HG02943 (cell line): ENCODE measurements at regions not wholly inside any gene's neighbourhood (a gene's known extent, or its start where the extent isn't known, plus 50 kb on each side); places are given as distances from the start of the nearest gene placed in this dataset.
A peak's percentile ranks its signal among the peaks of the same experiment; 100 is the strongest.

Source experiments
- ATAC-seq: cut with Tn5 transposase; IDR thresholded peaks from one replicate; pipeline ENCODE4 v1.9.1; 2021; ENCODE audit warnings: mild to moderate bottlenecking, low read depth, moderate library complexity; ENCODE audit not compliant: unreplicated experiment

DNA sequence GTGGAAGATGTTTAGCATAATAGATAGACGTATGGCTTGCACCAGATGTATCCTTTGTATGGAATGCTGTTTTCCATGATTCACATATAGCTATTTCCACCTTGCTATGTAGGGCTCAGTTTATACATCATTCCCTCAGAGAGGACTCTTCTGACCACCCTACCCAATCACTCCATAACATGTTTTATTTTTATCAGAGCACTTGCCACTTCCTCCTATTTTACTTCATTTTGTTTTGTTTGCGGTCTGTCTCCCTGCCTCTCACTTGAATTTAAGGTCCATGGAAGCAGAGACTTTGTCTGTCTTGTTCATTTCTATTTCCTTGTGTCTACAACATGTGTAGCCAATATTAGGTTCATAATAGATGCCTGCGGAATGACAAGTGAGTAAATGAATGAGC is 266.9 kb upstream of the CITED2 start:
- no peak for ATAC-seq

GRCh38 chr6:139640921-139641320 is 266.5 kb upstream of the CITED2 start:
- no peak for ATAC-seq

DNA sequence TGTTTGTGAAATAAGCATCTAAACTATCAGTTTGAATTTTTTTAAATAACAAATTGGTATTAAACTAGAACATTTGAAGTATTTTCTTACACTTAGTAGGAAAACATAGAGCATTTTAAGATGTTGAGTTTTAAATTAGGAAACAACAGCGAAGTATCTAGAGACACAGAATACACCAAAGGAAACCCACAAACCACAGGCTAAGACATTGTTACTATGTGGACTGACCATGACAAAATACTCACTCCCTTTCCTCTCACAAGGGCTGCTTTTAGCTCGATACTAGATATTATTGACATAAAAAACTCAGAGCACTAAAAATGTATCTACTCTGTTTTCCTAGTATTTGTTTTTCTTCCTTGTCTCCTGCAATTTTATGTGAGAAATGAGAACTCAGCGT is 266.0 kb upstream of the CITED2 start:
- ATAC-seq: peak; percentile 78

DNA sequence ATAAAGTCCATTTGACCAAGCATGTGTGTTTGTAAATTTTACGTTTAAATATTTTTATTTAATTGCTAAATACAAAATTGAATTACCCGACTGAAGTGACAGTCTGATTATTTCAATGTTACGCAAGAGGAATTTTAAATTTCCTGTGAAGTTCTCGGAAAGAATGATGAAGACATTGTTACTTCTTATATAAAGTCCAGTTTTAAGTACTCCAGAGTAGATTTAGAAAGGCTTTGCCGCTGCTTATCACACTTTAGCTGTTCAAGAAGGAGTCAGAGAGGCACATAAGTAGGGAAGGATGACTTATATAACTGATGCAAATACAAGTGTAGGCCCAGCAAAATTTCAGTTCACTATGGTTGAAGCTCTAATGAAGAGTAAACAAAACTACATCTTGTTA is 265.1 kb upstream of the CITED2 start:
- ATAC-seq: no peak

DNA sequence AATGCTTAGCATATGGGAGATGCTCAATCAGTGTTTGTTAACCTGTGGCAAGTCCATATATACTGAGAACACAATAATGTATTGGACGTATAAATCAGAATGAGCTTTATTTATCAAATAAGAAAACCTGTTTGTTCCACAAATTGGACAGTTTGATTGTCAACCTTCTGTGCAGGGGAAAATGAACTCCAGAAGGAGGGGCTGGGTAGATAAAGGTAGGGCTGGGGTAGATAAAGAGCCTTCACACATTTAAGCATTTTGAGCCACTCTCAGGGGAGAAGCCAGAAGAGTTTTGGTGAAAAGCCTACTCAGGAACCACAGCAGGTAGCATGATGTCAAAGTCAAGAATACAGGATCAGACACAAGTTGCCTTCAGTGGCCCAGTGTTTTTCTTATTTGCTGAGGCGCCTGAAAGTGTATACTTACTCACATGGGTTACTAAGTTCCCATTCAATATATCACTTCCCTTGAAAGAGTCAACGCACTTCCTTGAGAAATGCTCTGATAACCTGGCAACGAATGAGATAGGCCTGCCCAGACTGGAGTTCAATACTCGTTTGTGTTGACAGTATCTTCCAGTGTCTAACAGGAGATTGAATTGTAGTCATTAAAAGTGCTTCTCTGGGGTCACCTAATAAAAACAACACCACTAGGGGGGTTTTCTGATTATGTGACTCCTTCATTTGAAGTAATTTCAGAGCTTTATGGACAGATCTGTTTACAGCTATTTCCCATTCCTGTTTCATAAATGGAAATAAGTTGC is 263.9 kb upstream of the CITED2 start:
- no peak for ATAC-seq

- no peak for ATAC-seq
These were observed 263.3 kb upstream of the CITED2 start for GRCh38 chr6:139637766-139638165.

GRCh38 chr6:139636391-139636790 is 261.9 kb upstream of the CITED2 start:
- ATAC-seq: no peak

GRCh38 chr6:139635401-139636130 is 261.1 kb upstream of the CITED2 start:
- no peak for ATAC-seq

DNA sequence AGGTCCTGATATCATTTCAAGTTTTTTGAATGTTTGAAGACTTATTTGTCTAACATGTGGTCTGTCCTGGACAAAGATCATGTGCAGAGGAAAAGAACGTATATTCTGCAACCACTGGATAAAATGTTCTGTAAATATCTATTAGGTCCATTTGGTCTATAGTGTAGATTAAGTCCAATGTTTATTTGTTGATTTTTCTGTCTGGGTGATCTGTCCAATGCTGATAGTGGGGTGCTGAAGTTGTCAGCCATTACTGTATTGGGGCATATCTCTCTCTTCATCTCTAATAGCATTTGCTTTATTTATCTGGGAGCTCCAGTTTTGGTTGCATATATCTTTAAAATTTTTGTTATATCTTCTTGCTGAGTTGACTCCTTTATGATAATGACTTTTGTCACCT is 258.4 kb upstream of the CITED2 start:
- no peak for ATAC-seq

DNA sequence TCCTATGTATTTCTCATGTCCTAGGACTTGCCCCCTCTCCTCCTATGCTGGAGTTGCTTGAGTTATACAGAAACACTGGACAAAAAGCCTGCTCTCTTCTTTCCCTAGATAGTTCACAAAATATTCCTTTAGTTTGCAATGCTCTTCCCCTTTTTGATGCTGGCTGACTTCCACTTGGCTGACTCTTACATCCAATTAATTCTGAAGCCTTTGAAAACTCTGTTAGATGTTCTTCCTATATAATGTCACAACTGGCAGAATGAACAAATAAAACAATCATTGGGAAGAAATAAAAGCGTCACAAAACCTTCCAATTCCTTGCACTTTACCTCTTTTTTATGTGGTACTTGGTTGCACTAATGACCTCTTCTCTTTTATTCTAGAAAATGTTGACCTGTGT is 253.8 kb upstream of the CITED2 start:
- no peak for ATAC-seq

DNA sequence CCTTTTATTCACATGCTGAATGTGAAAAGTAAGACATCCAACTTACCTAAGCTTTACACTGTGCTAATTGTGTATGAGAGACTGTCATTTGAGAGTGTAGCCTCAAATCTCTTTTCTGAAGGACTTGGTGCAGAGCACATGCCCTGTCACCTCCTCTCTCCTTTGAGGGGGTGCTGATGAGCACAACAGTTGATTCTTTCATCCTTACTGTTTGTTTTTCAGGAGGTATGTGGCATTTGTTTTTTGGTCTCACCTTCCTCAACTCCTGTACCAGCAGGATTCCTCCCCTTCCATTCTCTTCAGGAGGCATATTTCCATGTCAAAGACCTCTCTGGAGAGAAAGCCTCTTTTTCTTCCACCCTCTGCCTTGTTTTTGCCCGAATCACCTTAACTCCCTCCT is 252.6 kb upstream of the CITED2 start:
- no peak for ATAC-seq

DNA sequence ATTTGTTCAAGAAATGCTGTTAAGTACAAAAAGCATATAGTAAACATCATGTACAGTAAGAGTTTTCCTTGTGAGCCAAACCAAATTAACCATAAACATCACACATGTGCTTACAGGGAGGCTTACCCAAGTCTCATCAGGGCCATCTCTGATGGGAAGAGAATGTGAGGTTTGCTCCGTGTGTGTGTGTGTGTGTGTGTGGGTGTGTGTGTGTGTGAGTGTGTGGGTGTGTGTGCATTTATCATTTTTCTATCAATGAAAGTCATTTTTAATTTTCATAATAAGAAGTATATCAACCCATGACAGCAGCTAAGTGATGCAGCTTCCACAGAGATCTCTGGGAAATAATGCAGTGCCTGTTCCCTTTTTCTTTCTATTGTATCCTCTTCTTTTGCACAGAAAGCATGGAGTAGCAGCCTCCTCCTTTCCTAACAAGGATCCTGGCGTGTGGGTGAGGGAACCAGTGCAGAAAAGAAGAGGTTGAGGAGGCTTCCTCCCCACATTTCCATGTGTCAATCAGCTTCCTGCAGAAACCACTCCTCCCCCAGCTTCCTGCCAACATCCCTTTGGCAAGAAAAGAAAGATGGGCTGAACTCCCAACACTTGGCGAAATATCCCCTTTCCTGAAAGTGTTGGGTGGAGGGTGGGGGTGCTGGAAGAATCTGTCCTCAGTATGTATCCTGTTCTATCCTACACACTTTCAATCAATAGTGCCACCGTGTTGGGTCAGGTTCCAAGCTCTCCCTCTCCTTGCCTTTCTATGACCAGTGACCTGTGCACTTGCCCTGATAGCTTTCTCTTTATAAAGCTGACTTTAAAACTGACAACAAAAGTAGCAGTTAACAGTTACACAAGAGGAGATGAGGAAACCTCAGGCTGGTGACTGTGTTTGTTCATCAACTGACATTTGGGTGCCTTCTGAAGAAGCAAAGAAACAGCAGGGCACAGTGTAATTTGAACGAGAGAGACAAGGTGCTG is 251.8 kb upstream of the CITED2 start:
- ATAC-seq: no peak

DNA sequence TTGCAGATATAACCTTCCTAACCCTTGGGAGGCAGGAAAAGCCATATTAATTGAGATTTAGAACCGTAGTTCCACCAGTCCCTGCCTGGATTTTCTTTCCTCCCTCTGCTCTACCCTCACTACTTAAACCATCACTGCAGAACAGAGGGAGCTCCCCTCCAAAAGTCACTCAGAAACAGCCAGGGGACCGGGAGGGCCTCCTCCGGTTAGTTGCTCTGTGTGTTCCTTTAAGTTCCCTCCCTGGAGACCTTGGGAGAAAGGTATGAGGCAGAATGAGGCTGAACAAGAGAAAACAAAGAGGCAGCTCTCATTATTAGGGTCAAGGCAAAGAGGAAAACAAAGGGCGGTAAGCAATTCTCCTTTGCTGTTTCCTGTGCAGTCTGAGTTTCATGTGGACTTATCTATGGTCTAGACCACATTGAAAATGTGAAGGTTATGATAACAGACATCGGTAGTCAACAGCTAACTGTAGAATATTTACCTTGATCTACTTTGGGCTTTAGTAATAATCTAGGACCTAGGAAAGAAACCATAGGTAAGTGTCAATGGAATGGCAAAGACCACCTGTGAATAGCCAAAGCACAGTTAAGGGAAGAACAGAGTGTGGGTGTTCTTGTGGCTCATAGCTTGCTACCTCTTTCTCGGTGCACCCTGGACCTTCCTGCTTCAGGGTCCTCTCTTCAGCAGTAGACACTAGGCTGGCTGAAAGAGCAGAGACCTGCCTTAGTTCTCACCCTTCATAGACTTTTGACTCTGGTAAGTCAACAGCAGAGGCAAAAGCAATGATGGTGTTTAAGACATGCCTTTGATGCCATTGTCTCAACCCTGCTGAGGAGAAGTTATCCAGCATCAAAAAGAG is 250.9 kb upstream of the CITED2 start:
- ATAC-seq: no peak

- ATAC-seq: no peak
These were observed 248.9 kb upstream of the CITED2 start for GRCh38 chr6:139623372-139623771.

GRCh38 chr6:139613496-139613895 is 239.0 kb upstream of the CITED2 start:
- no peak for ATAC-seq

DNA sequence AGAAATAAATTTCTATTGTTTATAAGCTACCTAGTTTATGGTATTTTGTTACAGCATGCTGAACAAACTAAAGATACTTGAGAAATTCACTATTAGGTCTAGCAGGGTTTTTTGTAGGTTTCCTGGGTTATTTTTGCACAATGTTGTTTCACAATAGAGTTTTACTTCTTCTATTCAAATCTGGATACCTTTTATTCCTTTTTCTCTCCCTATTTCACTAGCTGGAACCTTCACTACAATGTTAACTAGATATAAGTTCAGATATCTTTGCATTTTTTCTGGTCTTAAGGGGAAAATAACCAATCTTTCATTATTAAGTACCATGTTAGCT is 237.7 kb upstream of the CITED2 start:
- no peak for ATAC-seq

GRCh38 chr6:139611327-139612134 is 237.1 kb upstream of the CITED2 start:
- no peak for ATAC-seq

DNA sequence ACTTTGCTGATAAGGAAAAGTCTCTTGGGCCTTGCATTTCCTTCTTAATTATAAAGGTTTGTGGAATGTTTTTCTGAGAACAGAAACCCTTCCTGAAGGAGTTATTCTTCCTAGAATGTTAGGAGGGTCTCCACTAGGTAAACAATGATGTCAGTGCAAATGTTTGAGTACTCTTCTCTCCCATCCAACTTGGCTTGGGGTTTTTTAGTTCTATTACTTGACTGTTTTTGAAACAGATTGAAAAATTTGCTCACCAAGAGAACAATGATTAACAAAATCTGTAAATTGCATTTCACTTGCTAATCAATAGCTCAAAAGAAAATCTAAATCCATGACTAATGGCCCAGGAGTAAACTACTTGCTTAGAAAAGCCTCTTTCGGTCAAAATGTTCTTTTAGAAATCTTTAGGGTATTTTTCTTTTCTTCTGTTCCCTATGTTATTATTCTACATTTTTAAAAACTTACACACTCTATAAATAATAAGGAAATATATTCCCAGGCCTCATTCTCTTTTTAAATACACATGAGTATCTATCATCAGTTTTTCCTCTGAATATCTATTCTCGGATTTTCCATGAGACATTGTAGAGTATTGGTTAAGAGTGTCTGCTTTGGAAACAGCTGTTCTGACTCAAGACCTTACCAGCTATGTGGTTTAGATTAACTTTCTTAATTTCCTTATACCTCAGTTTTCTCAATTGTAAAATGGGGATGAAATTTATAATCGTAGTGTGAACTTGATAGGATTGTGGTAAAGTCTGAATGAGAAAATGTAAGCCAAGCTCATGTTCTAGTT is 234.2 kb upstream of the CITED2 start:
- no peak for ATAC-seq

DNA sequence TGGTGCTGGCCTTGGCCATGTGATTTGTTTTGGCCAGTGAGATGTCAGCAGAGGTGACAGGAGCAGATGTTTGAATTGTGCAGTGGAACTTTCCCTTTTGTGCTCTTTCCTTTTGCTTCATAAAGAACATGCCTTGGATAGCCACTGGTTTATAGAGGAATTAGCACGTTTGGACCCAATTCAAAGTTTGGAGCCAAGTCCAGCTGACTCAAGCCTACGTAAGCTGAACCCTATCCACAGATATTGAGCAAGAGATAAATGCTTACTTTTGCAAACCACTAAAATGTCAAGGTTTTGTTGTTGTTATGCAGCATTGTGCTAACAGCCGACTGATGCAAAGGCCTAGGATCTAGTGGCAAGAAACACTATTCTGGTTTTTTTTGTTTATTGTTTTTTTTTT is 230.9 kb upstream of the CITED2 start:
- no peak for ATAC-seq
